K562 (cell line): ENCODE measurements at regions not wholly inside any gene's neighbourhood (a gene's known extent, or its start where the extent isn't known, plus 50 kb on each side); places are given as distances from the start of the nearest gene placed in this dataset.
"Not testable (repeated sequence)": the region's sequence is repeated elsewhere in the genome, so short reads cannot be mapped to it uniquely, and the experiment has no call there.

Experiments used
- AFF1 ChIP-seq, 2 experiments: fragments of 450-650 bp; IDR thresholded peaks; 2 replicates each; pipeline ENCODE4 v1.6.1; 2018; ENCODE audit warnings: mild to moderate bottlenecking in 2 of 2, low read depth in 1 of 2; ENCODE audit not compliant: partially characterized antibody in 2 of 2
- POLR2A ChIP-seq: fragments of 450-650 bp; conservative IDR thresholded peaks from 2 replicates; pipeline ENCODE4 v1.6.1; 2016
- TF ChIP-seq, protein P1 (sequence below): fragments of 450-650 bp; IDR thresholded peaks from 2 replicates; pipeline ENCODE4 v1.6.1; 2018; ENCODE audit warnings: mild to moderate bottlenecking, low read depth; ENCODE audit not compliant: partially characterized antibody

- TF ChIP-seq POLR2A; AFF1 (IDR thresholded peaks at IDR 0.05; ENCODE audit: low read depth in 1 of 2, partially characterized antibody in 2 of 2): not testable (repeated sequence)
- TF ChIP-seq, protein P1, sequence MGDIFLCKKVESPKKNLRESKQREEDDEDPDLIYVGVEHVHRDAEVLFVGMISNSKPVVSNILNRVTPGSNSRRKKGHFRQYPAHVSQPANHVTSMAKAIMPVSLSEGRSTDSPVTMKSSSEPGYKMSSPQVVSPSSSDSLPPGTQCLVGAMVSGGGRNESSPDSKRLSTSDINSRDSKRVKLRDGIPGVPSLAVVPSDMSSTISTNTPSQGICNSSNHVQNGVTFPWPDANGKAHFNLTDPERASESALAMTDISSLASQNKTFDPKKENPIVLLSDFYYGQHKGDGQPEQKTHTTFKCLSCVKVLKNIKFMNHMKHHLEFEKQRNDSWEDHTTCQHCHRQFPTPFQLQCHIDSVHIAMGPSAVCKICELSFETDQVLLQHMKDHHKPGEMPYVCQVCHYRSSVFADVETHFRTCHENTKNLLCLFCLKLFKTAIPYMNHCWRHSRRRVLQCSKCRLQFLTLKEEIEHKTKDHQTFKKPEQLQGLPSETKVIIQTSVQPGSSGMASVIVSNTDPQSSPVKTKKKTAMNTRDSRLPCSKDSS: not testable (repeated sequence)
Measured at GRCh38 chr1:206375552-206375951, 94.7 kb upstream of the IKBKE start.
